ENCODE measurements at regions not wholly inside any gene's neighbourhood (a gene's known extent, or its start where the extent isn't known, plus 50 kb on each side); places are given as distances from the start of the nearest gene placed in this dataset.

DNA sequence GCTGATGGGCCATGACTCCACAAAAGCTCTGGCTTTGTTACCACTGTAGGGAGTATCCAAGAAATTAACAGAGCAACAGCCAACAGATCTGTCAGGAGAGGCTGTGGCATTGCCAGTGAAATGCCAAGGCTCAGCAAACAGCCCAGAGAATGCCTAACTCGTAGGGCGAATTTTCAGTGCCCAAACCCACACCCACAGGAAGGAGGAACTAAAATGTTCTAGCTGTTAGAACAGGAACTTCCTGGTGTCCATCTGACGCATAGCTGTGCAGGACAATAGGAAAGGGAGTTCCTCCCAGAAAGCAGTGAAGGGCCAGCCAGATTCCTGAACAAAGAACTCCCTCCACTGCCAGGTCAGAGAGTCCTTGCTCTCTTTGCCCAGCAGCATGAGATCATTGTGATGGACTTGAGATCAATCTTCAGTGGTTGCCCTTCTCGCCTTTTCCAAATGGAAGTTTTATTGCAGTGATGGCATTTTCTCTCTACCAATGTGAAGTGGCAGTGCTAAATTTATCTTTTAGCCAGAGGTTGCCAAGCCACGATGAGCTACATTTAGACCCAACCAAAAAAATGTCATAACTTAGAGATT, 224.2 kb upstream of the STARD13 start:
- Histone ChIP-seq H3K4me2 (ENCODE audit: low read length) (no peak overlapping the region), H3K27ac (peak overlapping the region; percentile 82), H2AFZ (no peak overlapping the region), H3K9ac (no peak overlapping the region), H3K79me2 (no peaks in the 10 kb centered on the region), H3K4me1 (no peaks in the 10 kb centered on the region), H3K27me3 (ENCODE audit: control insufficient read depth, insufficient read depth, low read length) (no peaks in the 10 kb centered on the region), H3K36me3 (ENCODE audit: control insufficient read depth, insufficient read depth, low read length) (no peaks in the 10 kb centered on the region), H3K4me3 (ENCODE audit: low read depth, low read length) (no peak overlapping the region), H3K9me3 (ENCODE audit: control insufficient read depth, low read length) (no peaks in the 10 kb centered on the region)
- TF ChIP-seq, protein P1, sequence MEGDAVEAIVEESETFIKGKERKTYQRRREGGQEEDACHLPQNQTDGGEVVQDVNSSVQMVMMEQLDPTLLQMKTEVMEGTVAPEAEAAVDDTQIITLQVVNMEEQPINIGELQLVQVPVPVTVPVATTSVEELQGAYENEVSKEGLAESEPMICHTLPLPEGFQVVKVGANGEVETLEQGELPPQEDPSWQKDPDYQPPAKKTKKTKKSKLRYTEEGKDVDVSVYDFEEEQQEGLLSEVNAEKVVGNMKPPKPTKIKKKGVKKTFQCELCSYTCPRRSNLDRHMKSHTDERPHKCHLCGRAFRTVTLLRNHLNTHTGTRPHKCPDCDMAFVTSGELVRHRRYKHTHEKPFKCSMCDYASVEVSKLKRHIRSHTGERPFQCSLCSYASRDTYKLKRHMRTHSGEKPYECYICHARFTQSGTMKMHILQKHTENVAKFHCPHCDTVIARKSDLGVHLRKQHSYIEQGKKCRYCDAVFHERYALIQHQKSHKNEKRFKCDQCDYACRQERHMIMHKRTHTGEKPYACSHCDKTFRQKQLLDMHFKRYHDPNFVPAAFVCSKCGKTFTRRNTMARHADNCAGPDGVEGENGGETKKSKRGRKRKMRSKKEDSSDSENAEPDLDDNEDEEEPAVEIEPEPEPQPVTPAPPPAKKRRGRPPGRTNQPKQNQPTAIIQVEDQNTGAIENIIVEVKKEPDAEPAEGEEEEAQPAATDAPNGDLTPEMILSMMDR (IDR thresholded peaks at IDR 0.05): no peak

DNA sequence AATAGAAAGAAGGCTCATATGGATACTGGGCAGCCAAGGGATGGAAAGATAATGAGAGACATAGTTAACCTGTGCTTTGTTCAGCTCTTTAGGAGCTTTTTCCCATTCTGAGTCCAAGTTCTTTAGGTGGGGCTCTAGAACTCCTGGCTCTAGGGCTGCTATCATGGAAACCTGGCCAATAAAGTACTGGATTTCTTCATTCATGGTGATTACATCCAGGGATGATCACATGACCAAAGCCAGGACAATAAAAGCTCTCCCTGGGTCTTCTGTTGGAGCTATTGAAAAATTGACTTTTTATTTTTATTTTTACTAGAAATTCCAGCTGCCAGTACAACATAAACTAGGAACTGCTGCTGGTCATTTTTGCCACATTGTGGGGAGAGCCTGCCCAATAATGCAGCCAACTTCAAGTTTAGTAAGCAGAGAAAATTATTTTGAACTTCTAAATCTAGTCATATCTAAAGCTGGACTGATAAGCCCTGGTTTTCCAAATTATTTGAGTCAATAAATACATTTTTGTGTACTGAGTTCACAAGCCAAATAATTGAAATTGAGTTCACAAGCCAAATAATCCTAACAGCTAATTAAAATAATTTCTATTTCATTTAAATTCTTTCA, 224.9 kb upstream of the STARD13 start:
- Histone ChIP-seq H3K4me1 (no peaks in the 10 kb centered on the region), H3K9ac (no peak overlapping the region), H3K9me3 (ENCODE audit: control insufficient read depth, low read length) (no peaks in the 10 kb centered on the region), H3K36me3 (ENCODE audit: control insufficient read depth, insufficient read depth, low read length) (no peaks in the 10 kb centered on the region), H3K4me2 (ENCODE audit: low read length) (no peak overlapping the region), H3K27ac (peak overlapping the region; percentile 82), H2AFZ (no peak overlapping the region), H3K4me3 (ENCODE audit: low read depth, low read length) (no peak overlapping the region), H3K27me3 (ENCODE audit: control insufficient read depth, insufficient read depth, low read length) (no peaks in the 10 kb centered on the region), H3K79me2 (no peaks in the 10 kb centered on the region)
- TF ChIP-seq, protein P1 (IDR thresholded peaks at IDR 0.05): no peak

DNA sequence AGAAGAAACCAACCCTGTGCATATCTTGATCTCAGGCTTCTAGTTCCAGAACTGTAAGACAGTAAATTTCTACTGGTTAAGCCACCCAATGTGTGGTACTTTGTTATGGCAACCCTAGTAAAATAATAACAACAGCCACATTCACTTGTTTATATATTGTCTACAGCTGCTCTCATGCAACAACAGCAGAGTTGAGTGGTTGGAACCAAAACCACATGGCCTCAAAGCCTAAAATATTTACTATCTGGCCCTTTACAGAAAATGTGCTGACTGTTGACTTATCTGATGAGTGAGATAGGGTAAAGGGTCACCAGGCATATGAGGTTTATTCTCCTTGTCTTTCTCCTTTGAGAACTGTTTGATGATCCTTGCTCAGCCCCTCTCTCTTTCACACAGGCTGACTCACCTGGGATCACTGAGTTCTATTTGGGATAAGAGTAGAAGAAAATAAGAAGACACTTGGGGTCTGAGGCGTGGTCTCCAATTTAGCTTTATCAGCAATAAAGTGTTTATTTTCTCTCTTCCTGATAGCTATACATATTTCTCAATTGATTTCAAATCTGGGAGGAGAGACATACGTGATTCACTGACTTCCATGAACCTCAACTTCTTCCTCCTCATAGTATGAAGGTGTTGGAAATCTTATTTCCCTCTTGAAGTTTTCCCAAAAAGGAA, 227.5 kb upstream of the STARD13 start:
- no peak overlapping the region for H3K4me3 ChIP-seq (ENCODE audit: low read depth, low read length)
- no peaks in the 10 kb centered on the region for H3K9me3 ChIP-seq (ENCODE audit: control insufficient read depth, low read length)
- no peaks in the 10 kb centered on the region for H3K36me3 ChIP-seq (ENCODE audit: control insufficient read depth, insufficient read depth, low read length)
- no peak overlapping the region for H3K9ac ChIP-seq
- TF ChIP-seq, protein P1 (IDR thresholded peaks at IDR 0.05): no peak
- H2AFZ ChIP-seq: no peak overlapping the region
- no peak overlapping the region for H3K4me2 ChIP-seq (ENCODE audit: low read length)
- no peak overlapping the region for H3K27ac ChIP-seq
- no peaks in the 10 kb centered on the region for H3K79me2 ChIP-seq
- H3K4me1 ChIP-seq: no peaks in the 10 kb centered on the region
- H3K27me3 ChIP-seq (ENCODE audit: control insufficient read depth, insufficient read depth, low read length): no peaks in the 10 kb centered on the region

DNA sequence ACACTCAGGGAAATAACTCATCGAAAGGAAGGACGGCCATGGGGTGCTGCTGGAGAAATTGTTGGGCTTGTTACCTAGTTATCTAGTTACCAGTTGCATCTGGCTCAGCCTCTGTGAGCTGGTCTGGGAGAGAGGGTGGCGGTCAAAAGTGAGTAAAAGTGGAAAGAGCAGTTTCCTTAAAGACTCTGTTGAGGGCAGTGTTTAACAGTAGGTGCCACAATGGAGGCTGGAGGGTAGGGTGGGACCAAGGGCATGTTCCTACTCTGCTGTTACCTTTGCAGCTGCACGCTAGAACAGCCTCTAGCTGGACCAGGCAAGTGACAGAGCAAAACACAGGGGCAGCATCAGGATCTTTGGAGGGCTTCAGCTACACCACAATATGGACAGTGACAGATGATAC, 228.8 kb upstream of the STARD13 start:
- no peak overlapping the region for H3K27ac ChIP-seq
- H3K79me2 ChIP-seq: no peaks in the 10 kb centered on the region
- TF ChIP-seq, protein P1 (IDR thresholded peaks at IDR 0.05): no peak
- H3K9me3 ChIP-seq (ENCODE audit: control insufficient read depth, low read length): no peaks in the 10 kb centered on the region
- H3K4me2 ChIP-seq (ENCODE audit: low read length): no peak overlapping the region
- no peak overlapping the region for H3K4me3 ChIP-seq (ENCODE audit: low read depth, low read length)
- H3K36me3 ChIP-seq (ENCODE audit: control insufficient read depth, insufficient read depth, low read length): no peaks in the 10 kb centered on the region
- no peaks in the 10 kb centered on the region for H3K4me1 ChIP-seq
- H3K9ac ChIP-seq: no peak overlapping the region
- no peaks in the 10 kb centered on the region for H3K27me3 ChIP-seq (ENCODE audit: control insufficient read depth, insufficient read depth, low read length)
- no peak overlapping the region for H2AFZ ChIP-seq

Measured in parathyroid adenoma (tissue), 2 donors.